ENCODE measurements at regions not wholly inside any gene's neighbourhood (a gene's known extent, or its start where the extent isn't known, plus 50 kb on each side); places are given as distances from the start of the nearest gene placed in this dataset.

- TF ChIP-seq CTCF (IDR thresholded peaks at IDR 0.05 in 4 of 5, conservative IDR thresholded peaks at IDR 0.05 in 1 of 5) (no peak), POLR2A (IDR thresholded peaks at IDR 0.05) (no peak)
Measured at GRCh38 chr11:91625495-91625894, 599.1 kb upstream of the FAT3 start.
